ENCODE measurements at regions not wholly inside any gene's neighbourhood (a gene's known extent, or its start where the extent isn't known, plus 50 kb on each side); places are given as distances from the start of the nearest gene placed in this dataset.
A peak's percentile ranks its signal among the peaks of the same experiment; 100 is the strongest.

- no peak for DNase-seq (ENCODE audit: low spot score)
These were observed 215.5 kb upstream of the BCOR start for GRCh38 chrX:40313269-40313668.

- no peak for DNase-seq (ENCODE audit: low spot score)
These were observed 212.7 kb upstream of the BCOR start for GRCh38 chrX:40310447-40310846.

- DNase-seq (ENCODE audit: low spot score), result no peak
These were observed 212.3 kb upstream of the BCOR start for GRCh38 chrX:40310016-40310415.

- DNase-seq (ENCODE audit: low spot score), result no peak
These were observed 210.1 kb upstream of the BCOR start for GRCh38 chrX:40307871-40308270.

- no peak for DNase-seq (ENCODE audit: low spot score)
These were observed 206.4 kb upstream of the BCOR start for GRCh38 chrX:40304115-40304514.

GRCh38 chrX:40303256-40304077 lies 205.7 kb upstream of the BCOR start:
- no peak for DNase-seq (ENCODE audit: low spot score)

- DNase-seq (ENCODE audit: low spot score), result no peak
These were observed 202.6 kb upstream of the BCOR start for GRCh38 chrX:40300286-40300890.

GRCh38 chrX:40299641-40300046 lies 201.9 kb upstream of the BCOR start:
- DNase-seq (ENCODE audit: low spot score), result no peak

- DNase-seq (ENCODE audit: low spot score), result peak; percentile 20
These were observed 201.1 kb upstream of the BCOR start for GRCh38 chrX:40298572-40299479.

GRCh38 chrX:40298069-40298468 lies 200.3 kb upstream of the BCOR start:
- DNase-seq (ENCODE audit: low spot score), result no peak

GRCh38 chrX:40291553-40291952 lies 193.8 kb upstream of the BCOR start:
- no peak for DNase-seq (ENCODE audit: low spot score)

GRCh38 chrX:40290517-40290916 lies 192.8 kb upstream of the BCOR start:
- no peak for DNase-seq (ENCODE audit: low spot score)

GRCh38 chrX:40285876-40286275 lies 188.1 kb upstream of the BCOR start:
- no peak for DNase-seq (ENCODE audit: low spot score)

GRCh38 chrX:40284852-40285251 lies 187.1 kb upstream of the BCOR start:
- DNase-seq (ENCODE audit: low spot score), result no peak

GRCh38 chrX:40283981-40284380 lies 186.2 kb upstream of the BCOR start:
- DNase-seq (ENCODE audit: low spot score), result no peak

- peak; percentile 29 for DNase-seq (ENCODE audit: low spot score)
These were observed 185.3 kb upstream of the BCOR start for GRCh38 chrX:40282946-40283660.

- DNase-seq (ENCODE audit: low spot score), result no peak
These were observed 184.6 kb upstream of the BCOR start for GRCh38 chrX:40282348-40282747.

- no peak for DNase-seq (ENCODE audit: low spot score)
These were observed 183.7 kb upstream of the BCOR start for GRCh38 chrX:40281336-40282005.

- no peak for DNase-seq (ENCODE audit: low spot score)
These were observed 182.0 kb upstream of the BCOR start for GRCh38 chrX:40279762-40280161.

GRCh38 chrX:40279091-40279430 lies 181.3 kb upstream of the BCOR start:
- DNase-seq (ENCODE audit: low spot score), result no peak

- no peak for DNase-seq (ENCODE audit: low spot score)
These were observed 180.8 kb upstream of the BCOR start for GRCh38 chrX:40278340-40279090.

All from AG20443 (cell line).